ENCODE measurements at regions not wholly inside any gene's neighbourhood (a gene's known extent, or its start where the extent isn't known, plus 50 kb on each side); places are given as distances from the start of the nearest gene placed in this dataset.

DNA sequence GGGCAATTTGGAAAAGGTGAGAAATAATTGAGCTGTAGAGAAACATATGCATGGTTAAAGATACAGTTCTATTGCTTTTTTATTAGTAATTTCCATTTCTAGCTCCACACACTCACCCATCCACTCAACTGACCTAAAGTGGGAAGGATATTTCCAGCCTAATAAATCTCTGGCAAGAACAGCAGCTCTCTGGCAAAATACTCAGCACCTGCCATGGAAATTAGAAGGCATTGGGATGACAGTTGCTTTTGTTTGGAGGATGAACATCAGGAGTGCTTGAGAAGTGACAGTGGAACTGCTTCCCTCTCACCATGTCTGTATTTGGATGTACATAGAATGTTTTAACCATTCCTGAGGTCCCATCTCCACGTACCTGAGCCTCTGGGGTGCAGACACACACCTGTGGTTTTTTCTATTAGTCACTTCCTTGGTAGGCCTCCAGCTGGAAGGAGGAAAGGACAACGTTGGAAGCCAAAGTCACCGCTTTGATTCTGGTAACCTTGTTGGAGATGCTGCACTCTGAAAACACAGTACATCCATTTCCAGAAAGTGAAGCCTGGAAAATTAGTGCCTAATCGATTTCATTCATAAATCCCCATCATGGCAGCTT lies 62.3 kb upstream of the RUNX1 start:
- Histone ChIP-seq H3K79me2 (ENCODE audit: insufficient read depth, low read length) (no peaks in the 10 kb centered on the region), H3K23me2 (ENCODE audit: insufficient read length, low read depth, low read length, poor library complexity, severe bottlenecking) (no peaks in the 10 kb centered on the region), H2BK20ac (ENCODE audit: low read depth, low read length, poor library complexity, severe bottlenecking) (no peak overlapping the region), H4K8ac (replicated peaks; ENCODE audit: insufficient read length, low read depth, low read length) (no peak overlapping the region), H3K4me1 (ENCODE audit: insufficient read depth, low read length) (no peaks in the 10 kb centered on the region), H3K4me2 (ENCODE audit: insufficient read depth, insufficient read length, low read length) (no peak overlapping the region), H2AFZ (ENCODE audit: low read length) (no peak overlapping the region), H3K9ac (ENCODE audit: extremely low read depth, insufficient read length, low read length) (no peak overlapping the region), H3K79me1 (ENCODE audit: insufficient read depth, low read depth, low read length, poor library complexity, severe bottlenecking) (no peaks in the 10 kb centered on the region), H2BK5ac (ENCODE audit: insufficient read length, low read length) (no peak overlapping the region), H3K23ac (ENCODE audit: insufficient read length, low read depth, low read length) (no peak overlapping the region), H3K4ac (ENCODE audit: low read depth, low read length) (no peak overlapping the region), H4K5ac (ENCODE audit: insufficient read length, low read depth, low read length) (no peak overlapping the region), H3K56ac (ENCODE audit: insufficient read length, low read depth, low read length) (no peak overlapping the region), H3K9me3 (ENCODE audit: control insufficient read depth, low read depth, low read length) (no peaks in the 10 kb centered on the region), H2BK120ac (ENCODE audit: low read depth, low read length, poor library complexity, severe bottlenecking) (no peak overlapping the region), H3T11ph (ENCODE audit: low read length) (no peak overlapping the region), H3K18ac (ENCODE audit: insufficient read length, low read depth, low read length) (no peak overlapping the region), H2BK12ac (ENCODE audit: insufficient read length, low read depth, low read length) (no peak overlapping the region), H4K91ac (ENCODE audit: insufficient read length, low read depth, low read length) (no peak overlapping the region), H2AK5ac (ENCODE audit: insufficient read length, low read length) (no peak overlapping the region), H3K27me3 (ENCODE audit: insufficient read depth, low read length) (no peaks in the 10 kb centered on the region), H3K14ac (ENCODE audit: insufficient read depth, low read length) (no peak overlapping the region), H4K20me1 (ENCODE audit: control insufficient read depth, insufficient read depth, insufficient read length) (no peaks in the 10 kb centered on the region), H2BK15ac (ENCODE audit: low read depth, low read length) (no peak overlapping the region), H3K27ac (ENCODE audit: insufficient read length, low read depth, low read length) (no peak overlapping the region)
- TF ChIP-seq, protein P1, sequence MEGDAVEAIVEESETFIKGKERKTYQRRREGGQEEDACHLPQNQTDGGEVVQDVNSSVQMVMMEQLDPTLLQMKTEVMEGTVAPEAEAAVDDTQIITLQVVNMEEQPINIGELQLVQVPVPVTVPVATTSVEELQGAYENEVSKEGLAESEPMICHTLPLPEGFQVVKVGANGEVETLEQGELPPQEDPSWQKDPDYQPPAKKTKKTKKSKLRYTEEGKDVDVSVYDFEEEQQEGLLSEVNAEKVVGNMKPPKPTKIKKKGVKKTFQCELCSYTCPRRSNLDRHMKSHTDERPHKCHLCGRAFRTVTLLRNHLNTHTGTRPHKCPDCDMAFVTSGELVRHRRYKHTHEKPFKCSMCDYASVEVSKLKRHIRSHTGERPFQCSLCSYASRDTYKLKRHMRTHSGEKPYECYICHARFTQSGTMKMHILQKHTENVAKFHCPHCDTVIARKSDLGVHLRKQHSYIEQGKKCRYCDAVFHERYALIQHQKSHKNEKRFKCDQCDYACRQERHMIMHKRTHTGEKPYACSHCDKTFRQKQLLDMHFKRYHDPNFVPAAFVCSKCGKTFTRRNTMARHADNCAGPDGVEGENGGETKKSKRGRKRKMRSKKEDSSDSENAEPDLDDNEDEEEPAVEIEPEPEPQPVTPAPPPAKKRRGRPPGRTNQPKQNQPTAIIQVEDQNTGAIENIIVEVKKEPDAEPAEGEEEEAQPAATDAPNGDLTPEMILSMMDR (conservative IDR thresholded peaks at IDR 0.05): no peak
- Mint-ChIP-seq H3K27me3 (ENCODE audit: low read depth) (no peaks in the 10 kb centered on the region; the same call in 1 of the 2 replicates), H3K27ac (no peak overlapping the region), H3K4me3 (no peak overlapping the region), H3K36me3 (ENCODE audit: insufficient read depth in 1 of 3, low read depth in 3 of 3) (no peaks in the 10 kb centered on the region), H3K9me3 (no peaks in the 10 kb centered on the region), H3K4me1 (no peaks in the 10 kb centered on the region)
- no CpG with 5 or more reads among the region's 4 CpGs for WGBS (ENCODE audit: extremely low coverage, insufficient read length, low lambda C conversion rate)
- DNase-seq: no peak

All from H9 (cell line).